ENCODE measurements at regions not wholly inside any gene's neighbourhood (a gene's known extent, or its start where the extent isn't known, plus 50 kb on each side); places are given as distances from the start of the nearest gene placed in this dataset.

DNA sequence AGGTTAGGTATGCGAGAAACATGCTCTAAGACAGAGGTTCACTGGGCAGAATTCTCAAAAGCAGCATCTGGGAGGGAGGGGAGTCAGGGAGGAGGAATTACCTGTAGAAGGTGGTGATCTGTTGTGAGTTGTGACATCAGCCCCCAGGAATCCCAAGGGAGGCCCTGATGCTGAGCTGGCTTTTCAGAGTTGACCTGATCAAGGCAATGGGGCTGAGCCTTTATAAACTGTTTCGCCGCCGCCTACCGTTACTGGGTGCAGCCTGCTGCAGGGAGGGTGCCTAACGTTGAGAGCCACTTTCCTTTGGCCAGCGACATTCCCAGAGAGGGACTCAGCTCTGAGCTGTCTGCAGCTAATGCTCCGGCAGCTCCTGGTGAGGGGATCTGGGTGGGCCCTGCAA is 257.9 kb upstream of the TMEM132C start:
- TF ChIP-seq CTCF (IDR thresholded peaks at IDR 0.05) (no peak), POLR2AphosphoS5 (IDR thresholded peaks at IDR 0.05) (no peak), POLR2A (IDR thresholded peaks at IDR 0.05) (no peak)

Measured in prostate gland (tissue), 2 donors.